Astrocyte (in vitro differentiated cells and primary cell): ENCODE measurements at regions not wholly inside any gene's neighbourhood (a gene's known extent, or its start where the extent isn't known, plus 50 kb on each side); places are given as distances from the start of the nearest gene placed in this dataset.

Experiments
- CTCF ChIP-seq: IDR thresholded peaks from 2 replicates; pipeline ENCODE4 v1.5.1; 2011; ENCODE audit warnings: low read depth, mild to moderate bottlenecking, inconsistent platforms, low read length, moderate library complexity; ENCODE audit not compliant: insufficient read depth
- EZH2 ChIP-seq: IDR thresholded peaks from 2 replicates; pipeline ENCODE4 v1.6.1; 2012; ENCODE audit warnings: mild to moderate bottlenecking, low read length, inconsistent platforms; ENCODE audit not compliant: insufficient read depth

GRCh38 chr14:39668449-39668848 lies 236.2 kb upstream of the FBXO33 start:
- TF ChIP-seq CTCF (no peak), EZH2 (no peak)
